Erythroblast (primary cell): ENCODE measurements at regions not wholly inside any gene's neighbourhood (a gene's known extent, or its start where the extent isn't known, plus 50 kb on each side); places are given as distances from the start of the nearest gene placed in this dataset.

ENCODE experiments used
- DNase-seq, 2 experiments: peaks; one replicate each; lab custom pipeline; 2025; lab: John Stamatoyannopoulos, UW
- GATA1 ChIP-seq: IDR thresholded peaks from 2 replicates; pipeline ENCODE4 v1.6.1; 2011; ENCODE audit warnings: low read depth, mild to moderate bottlenecking, control low read depth, low read length, moderate library complexity
- POLR2A ChIP-seq: IDR thresholded peaks from 2 replicates; pipeline ENCODE4 v1.6.1; 2011; ENCODE audit warnings: mild to moderate bottlenecking, low read length

GRCh38 chr2:51409920-51410319 lies 378.0 kb upstream of the NRXN1 start:
- TF ChIP-seq GATA1 = no peak
- no peak for TF ChIP-seq POLR2A
- no peak for DNase-seq

GRCh38 chr2:51404226-51404625 lies 372.3 kb upstream of the NRXN1 start:
- DNase-seq = no peak
- TF ChIP-seq POLR2A (no peak), GATA1 (no peak)

DNA sequence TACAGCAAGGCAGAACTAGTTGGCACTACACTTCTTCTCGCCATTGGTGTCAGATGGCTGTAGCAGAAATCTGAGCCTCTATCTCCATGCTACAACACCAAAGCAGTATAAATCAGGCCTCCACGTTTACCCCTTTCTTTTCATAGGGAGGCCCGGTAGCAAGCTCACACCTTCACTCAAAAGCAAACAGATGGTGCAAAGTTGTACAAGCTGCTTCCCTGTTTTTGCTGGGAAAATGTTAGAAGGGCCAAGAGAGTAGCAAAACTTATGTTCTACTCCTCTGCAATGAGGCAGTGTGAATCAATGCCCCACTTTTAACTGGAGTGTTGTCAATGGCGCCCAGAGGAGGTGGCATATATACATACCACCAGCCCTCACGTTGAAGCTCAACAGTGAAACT lies 369.6 kb upstream of the NRXN1 start:
- no peak for DNase-seq
- no peak for TF ChIP-seq POLR2A
- TF ChIP-seq GATA1 = no peak

DNA sequence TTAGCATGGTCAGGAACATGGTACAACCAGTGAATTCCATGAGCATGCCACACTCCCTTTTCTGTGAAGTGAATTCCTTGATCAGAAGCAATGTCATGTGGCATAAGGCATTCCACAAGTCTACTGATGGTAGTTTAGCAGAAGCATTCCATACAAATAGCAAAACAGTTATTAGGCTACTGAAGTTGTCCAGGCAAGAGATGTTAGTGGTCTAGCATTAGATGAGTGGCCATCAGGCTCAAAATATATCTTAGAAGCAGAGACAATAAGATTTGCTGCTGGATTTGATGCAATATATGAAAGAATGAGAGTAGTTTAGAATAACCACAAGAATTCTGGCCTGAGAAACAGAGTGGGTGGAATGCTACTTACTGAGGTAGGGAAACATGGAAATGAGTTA lies 355.3 kb upstream of the NRXN1 start:
- DNase-seq = no peak
- TF ChIP-seq POLR2A (no peak), GATA1 (no peak)

DNA sequence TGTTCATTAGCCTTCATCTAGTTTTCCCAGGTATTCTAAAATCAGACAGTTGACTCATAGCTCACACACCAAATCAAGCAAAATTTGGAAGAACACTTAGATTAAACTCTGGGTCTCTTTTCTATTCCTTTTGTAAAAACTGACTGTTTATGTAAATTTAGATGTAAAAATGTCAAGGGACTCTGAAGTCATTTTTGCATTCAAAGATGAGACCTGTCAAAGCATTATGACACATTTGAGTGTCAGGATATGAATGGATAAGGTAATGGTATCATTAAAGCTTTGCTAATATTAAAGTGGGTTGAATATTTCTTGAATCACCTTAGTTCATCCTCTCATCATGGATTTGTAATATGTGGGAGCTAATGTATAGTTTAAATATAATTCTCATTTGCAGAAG lies 348.1 kb upstream of the NRXN1 start:
- no peak for DNase-seq
- TF ChIP-seq POLR2A (no peak), GATA1 (no peak)

DNA sequence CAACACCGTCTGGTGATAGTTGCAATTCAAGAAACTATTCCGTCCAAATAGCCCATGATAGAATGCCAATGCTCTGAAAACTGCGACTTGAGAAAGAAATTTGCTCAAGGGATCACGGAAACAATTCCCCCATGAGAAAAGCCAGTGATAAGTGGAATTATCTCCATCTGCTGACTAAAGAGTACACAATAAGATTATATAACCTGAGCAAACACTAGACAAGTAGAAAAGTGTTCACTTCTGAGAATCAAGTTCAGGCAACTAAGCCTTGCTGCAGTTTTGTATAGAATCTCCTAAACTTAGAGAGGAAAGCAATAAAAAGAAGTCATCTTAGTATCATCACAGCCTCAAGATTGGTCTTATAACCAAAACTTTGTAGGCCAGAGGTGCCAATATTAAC lies 336.3 kb upstream of the NRXN1 start:
- no peak for DNase-seq
- TF ChIP-seq POLR2A (no peak), GATA1 (no peak)

GRCh38 chr2:51350100-51350499 lies 318.2 kb upstream of the NRXN1 start:
- TF ChIP-seq POLR2A (no peak), GATA1 (no peak)
- DNase-seq = no peak

- TF ChIP-seq GATA1 = no peak
- TF ChIP-seq POLR2A = no peak
- DNase-seq = no peak
Observed at GRCh38 chr2:51344886-51345285, 313.0 kb upstream of the NRXN1 start.

DNA sequence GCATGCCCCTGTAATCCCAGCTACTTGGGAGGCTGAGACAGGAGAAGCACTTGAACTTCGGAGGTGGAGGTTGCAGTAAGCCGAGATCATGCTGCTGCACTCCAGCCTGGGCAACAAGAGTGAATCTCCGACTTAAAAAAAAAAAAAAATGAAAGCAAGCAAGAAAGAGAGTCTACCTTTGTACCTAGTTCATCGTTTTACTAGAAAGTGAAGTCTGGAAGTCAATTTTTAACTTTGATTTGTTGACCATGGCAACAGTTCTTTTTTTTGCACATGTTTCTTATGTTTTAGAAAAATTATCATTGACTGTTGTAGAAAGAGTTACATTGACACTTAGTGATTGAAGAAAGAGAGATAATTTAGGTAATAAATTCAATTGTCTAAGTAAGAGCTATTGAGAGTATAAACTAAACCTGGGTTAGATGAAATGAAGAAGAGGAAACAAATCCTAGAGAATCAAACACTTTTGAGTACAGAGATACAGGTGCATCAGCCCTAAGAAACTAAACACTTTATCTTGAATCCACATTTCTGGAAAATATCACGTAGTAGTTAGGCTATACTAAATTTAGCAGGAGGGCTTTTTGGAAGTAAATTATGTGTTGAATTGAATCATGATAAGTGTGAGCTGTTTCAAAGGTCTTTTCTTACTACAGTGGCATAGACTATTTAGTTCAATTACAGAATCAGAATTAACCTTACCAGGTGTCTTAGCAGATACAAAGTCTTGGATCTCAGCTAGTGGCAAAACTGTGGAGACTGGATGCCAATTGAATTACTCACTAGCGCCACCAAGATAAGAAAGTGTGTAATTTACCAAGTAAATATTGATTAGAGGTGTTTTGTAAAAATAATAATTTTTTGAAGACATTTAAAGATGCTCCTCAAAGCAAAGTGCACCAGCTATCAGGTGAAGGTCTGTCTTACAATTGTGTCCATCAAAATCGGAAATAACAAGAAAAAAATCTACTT lies 303.4 kb upstream of the NRXN1 start:
- no peak for DNase-seq
- TF ChIP-seq POLR2A = no peak
- TF ChIP-seq GATA1 = no peak

DNA sequence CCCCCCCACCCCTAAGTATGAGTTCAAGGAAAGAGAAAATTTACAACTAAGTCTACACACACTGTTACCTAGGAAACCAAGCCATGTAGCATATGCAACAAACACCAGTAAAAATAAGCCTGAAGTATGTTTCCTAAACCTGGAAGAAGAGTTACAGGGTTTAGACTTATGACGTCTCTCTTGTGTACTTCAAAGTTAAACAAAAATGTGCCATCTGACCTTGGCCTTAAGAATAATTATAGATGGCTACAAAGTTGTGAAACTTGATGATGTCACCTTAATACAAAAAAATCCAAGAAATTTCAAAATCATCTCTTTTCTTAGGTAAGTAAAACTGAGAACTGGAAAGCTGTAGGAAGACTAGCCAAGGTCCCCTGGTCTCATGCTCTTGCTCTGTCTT lies 297.6 kb upstream of the NRXN1 start:
- no peak for TF ChIP-seq POLR2A
- no peak for TF ChIP-seq GATA1
- no peak for DNase-seq

DNA sequence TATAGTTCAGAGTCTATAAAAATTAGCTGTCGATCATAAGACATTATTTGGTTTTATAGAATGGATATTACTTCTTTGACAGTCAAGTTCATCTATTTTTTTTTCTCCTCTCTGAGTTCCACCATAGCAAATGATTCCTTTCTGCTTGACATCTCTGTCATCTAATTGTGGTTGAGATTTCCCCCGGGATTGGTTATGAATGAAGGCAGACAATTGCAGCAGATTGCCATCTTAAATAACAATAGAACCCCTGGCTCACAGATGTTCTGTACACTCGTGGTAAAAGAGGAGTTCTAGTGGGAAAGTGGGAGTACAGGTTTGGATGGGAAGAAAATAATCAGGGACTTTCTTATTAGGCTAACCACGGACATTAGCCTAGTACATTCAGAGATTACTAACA lies 292.1 kb upstream of the NRXN1 start:
- DNase-seq = no peak
- no peak for TF ChIP-seq POLR2A
- no peak for TF ChIP-seq GATA1

GRCh38 chr2:51322613-51323012 lies 290.7 kb upstream of the NRXN1 start:
- TF ChIP-seq POLR2A = no peak
- no peak for TF ChIP-seq GATA1
- no peak for DNase-seq

DNA sequence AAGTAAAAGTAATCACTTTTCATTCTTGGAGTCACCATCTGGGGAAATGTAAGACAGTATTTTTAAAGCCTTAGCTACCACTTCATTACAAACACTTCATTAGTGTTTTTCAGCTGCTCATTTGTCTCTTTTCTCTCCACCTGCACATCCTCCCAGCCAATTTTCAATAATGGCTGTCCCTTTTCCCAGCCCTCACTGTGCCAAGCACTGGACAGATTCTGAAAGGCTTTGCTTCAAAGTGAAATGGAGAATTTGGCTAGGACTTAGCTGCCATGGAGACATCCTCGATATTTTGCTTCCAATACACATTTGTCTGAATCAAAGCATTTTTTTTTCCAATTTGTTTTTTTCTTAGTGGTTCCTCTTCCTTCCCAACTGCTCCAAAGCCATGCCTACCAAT lies 272.4 kb upstream of the NRXN1 start:
- DNase-seq = no peak
- TF ChIP-seq GATA1 (no peak), POLR2A (no peak)

GRCh38 chr2:51301381-51301780 lies 269.4 kb upstream of the NRXN1 start:
- DNase-seq = no peak
- TF ChIP-seq GATA1 (no peak), POLR2A (no peak)

DNA sequence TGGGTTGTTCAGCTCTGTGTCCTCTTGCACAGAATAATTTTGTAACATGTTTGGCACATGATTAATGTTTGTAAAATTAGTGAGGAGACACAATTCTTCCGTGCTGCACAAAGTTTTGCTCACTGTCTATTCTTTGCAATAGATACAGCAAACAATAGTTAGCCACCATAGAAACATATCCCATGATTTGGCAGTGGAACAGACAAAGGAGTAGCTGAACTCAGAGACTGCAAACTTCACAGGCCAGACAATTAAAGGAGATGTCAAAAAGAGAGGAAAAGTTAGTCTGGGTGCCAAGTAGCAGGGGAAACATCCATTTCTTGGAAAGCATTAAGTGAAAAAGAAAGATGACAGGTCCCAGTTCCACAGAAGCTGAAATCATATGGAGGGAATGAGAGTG lies 267.4 kb upstream of the NRXN1 start:
- TF ChIP-seq GATA1 (no peak), POLR2A (no peak)
- no peak for DNase-seq
